H9 (cell line): ENCODE measurements at regions not wholly inside any gene's neighbourhood (a gene's known extent, or its start where the extent isn't known, plus 50 kb on each side); places are given as distances from the start of the nearest gene placed in this dataset.

ENCODE experiments used
- DNase-seq: peaks from one replicate; pipeline ENCODE4 v3.0.0-alpha.2; 2017
- H2AFZ ChIP-seq: one replicate; pipeline ENCODE4 v1.6.1; 2013; ENCODE audit warnings: mild to moderate bottlenecking, low read length, control low read depth, moderate library complexity
- H2AK5ac ChIP-seq: 2 replicates; pipeline ENCODE4 v1.6.1; 2013; ENCODE audit warnings: low read length, control low read depth, mixed read lengths; ENCODE audit not compliant: insufficient read length
- H2BK120ac ChIP-seq: one replicate; pipeline ENCODE4 v1.6.1; 2013; ENCODE audit warnings: low read depth, mild to moderate bottlenecking, low read length, control low read depth, inconsistent platforms; ENCODE audit not compliant: poor library complexity, severe bottlenecking
- H2BK12ac ChIP-seq: 2 replicates; pipeline ENCODE4 v1.6.1; 2013; ENCODE audit warnings: low read length, control low read depth, mixed read lengths, low read depth; ENCODE audit not compliant: insufficient read length
- H2BK15ac ChIP-seq: 2 replicates; pipeline ENCODE4 v1.6.1; 2013; ENCODE audit warnings: low read depth, low read length, control low read depth
- H2BK20ac ChIP-seq: one replicate; pipeline ENCODE4 v1.6.1; 2013; ENCODE audit warnings: low read depth, mild to moderate bottlenecking, low read length, control low read depth, inconsistent platforms; ENCODE audit not compliant: poor library complexity, severe bottlenecking
- H2BK5ac ChIP-seq: 2 replicates; pipeline ENCODE4 v1.6.1; 2013; ENCODE audit warnings: low read length, control low read depth, mixed read lengths; ENCODE audit not compliant: insufficient read length
- H3K14ac ChIP-seq: 2 replicates; pipeline ENCODE4 v1.6.1; 2013; ENCODE audit warnings: low read length, control low read depth; ENCODE audit not compliant: insufficient read depth
- H3K18ac ChIP-seq: 2 replicates; pipeline ENCODE4 v1.6.1; 2013; ENCODE audit warnings: low read depth, mild to moderate bottlenecking, mixed read lengths, low read length, control low read depth; ENCODE audit not compliant: insufficient read length
- H3K23ac ChIP-seq: 2 replicates; pipeline ENCODE4 v1.6.1; 2013; ENCODE audit warnings: low read length, control low read depth, mixed read lengths, low read depth; ENCODE audit not compliant: insufficient read length
- H3K23me2 ChIP-seq: 2 replicates; pipeline ENCODE4 v1.6.1; 2013; ENCODE audit warnings: low read depth, mild to moderate bottlenecking, mixed read lengths, low read length, control low read depth; ENCODE audit not compliant: insufficient read length, poor library complexity, severe bottlenecking
- H3K27ac ChIP-seq: 2 replicates; pipeline ENCODE4 v1.5.1; 2013; ENCODE audit warnings: low read length, control low read depth, mixed read lengths, low read depth; ENCODE audit not compliant: insufficient read length
- H3K27me3 ChIP-seq: 2 replicates; pipeline ENCODE4 v1.6.1; 2013; ENCODE audit warnings: low read length, control low read depth, inconsistent platforms; ENCODE audit not compliant: insufficient read depth
- H3K4ac ChIP-seq: 2 replicates; pipeline ENCODE4 v1.6.1; 2013; ENCODE audit warnings: low read depth, mild to moderate bottlenecking, control low read depth, inconsistent platforms, low read length, moderate library complexity
- H3K4me1 ChIP-seq: 2 replicates; pipeline ENCODE4 v1.6.1; 2013; ENCODE audit warnings: low read length, control low read depth, inconsistent platforms; ENCODE audit not compliant: insufficient read depth
- H3K4me2 ChIP-seq: 2 replicates; pipeline ENCODE4 v1.6.1; 2013; ENCODE audit warnings: low read length, control low read depth, mixed read lengths; ENCODE audit not compliant: insufficient read length, insufficient read depth
- H3K56ac ChIP-seq: 2 replicates; pipeline ENCODE4 v1.6.1; 2013; ENCODE audit warnings: low read depth, mild to moderate bottlenecking, mixed read lengths, low read length, control low read depth; ENCODE audit not compliant: insufficient read length
- H3K79me1 ChIP-seq: 2 replicates; pipeline ENCODE4 v1.6.1; 2013; ENCODE audit warnings: low read depth, mild to moderate bottlenecking, moderate library complexity, low read length, control low read depth, inconsistent platforms; ENCODE audit not compliant: insufficient read depth, poor library complexity, severe bottlenecking
- H3K79me2 ChIP-seq: 2 replicates; pipeline ENCODE4 v1.6.1; 2013; ENCODE audit warnings: low read length, control low read depth, inconsistent platforms; ENCODE audit not compliant: insufficient read depth
- H3K9ac ChIP-seq: 2 replicates; pipeline ENCODE4 v1.6.1; 2013; ENCODE audit warnings: low read length, control low read depth, mixed read lengths; ENCODE audit not compliant: insufficient read length; ENCODE audit errors: extremely low read depth
- H3K9me3 ChIP-seq: one replicate; pipeline ENCODE4 v1.6.1; 2013; ENCODE audit warnings: low read depth, low read length, inconsistent platforms; ENCODE audit not compliant: control insufficient read depth
- H3T11ph ChIP-seq: one replicate; pipeline ENCODE4 v1.6.1; 2013; ENCODE audit warnings: mild to moderate bottlenecking, low read length, control low read depth, inconsistent platforms
- H4K20me1 ChIP-seq: one replicate; pipeline ENCODE4 v1.6.1; 2013; ENCODE audit not compliant: control insufficient read depth, insufficient read length, insufficient read depth
- H4K5ac ChIP-seq: 2 replicates; pipeline ENCODE4 v1.6.1; 2013; ENCODE audit warnings: low read depth, mild to moderate bottlenecking, mixed read lengths, low read length, control low read depth; ENCODE audit not compliant: insufficient read length
- H4K8ac ChIP-seq: replicated peaks from 2 replicates; pipeline ENCODE4 v1.6.1; 2013; ENCODE audit warnings: low read length, control low read depth, mixed read lengths, low read depth; ENCODE audit not compliant: insufficient read length
- H4K91ac ChIP-seq: 2 replicates; pipeline ENCODE4 v1.6.1; 2013; ENCODE audit warnings: low read depth, mild to moderate bottlenecking, moderate library complexity, mixed read lengths, low read length, control low read depth; ENCODE audit not compliant: insufficient read length
- H3K27ac Mint-ChIP-seq, 3 experiments: 2 replicates in 2 of 3; 3 replicates in 1 of 3; pipeline ENCODE4 v1.8.0; 2020 to 2021; ENCODE audit warnings: mixed read lengths in 3 of 3, mild to moderate bottlenecking in 1 of 3, moderate library complexity in 1 of 3
- H3K27me3 Mint-ChIP-seq: 2 replicates; pipeline ENCODE4 v1.8.0; 2021; ENCODE audit warnings: low read depth, mild to moderate bottlenecking, moderate library complexity, mixed read lengths
- H3K36me3 Mint-ChIP-seq, 3 experiments: 2 replicates in 2 of 3; 3 replicates in 1 of 3; pipeline ENCODE4 v1.8.0; 2020 to 2021; ENCODE audit warnings: low read depth in 3 of 3, mixed read lengths in 3 of 3; ENCODE audit not compliant: insufficient read depth in 1 of 3
- H3K4me1 Mint-ChIP-seq, 2 experiments: 2 replicates each; pipeline ENCODE4 v1.8.0; 2020; ENCODE audit warnings: mixed read lengths in 2 of 2
- H3K4me3 Mint-ChIP-seq, 2 experiments: 2 replicates in 1 of 2; 3 replicates in 1 of 2; pipeline ENCODE4 v1.8.0; 2020 to 2021; ENCODE audit warnings: mild to moderate bottlenecking in 2 of 2, mixed read lengths in 2 of 2, moderate library complexity in 1 of 2
- H3K9me3 Mint-ChIP-seq, 2 experiments: 2 replicates in 1 of 2; 3 replicates in 1 of 2; pipeline ENCODE4 v1.8.0; 2020; ENCODE audit warnings: mild to moderate bottlenecking in 2 of 2, mixed read lengths in 2 of 2, moderate library complexity in 1 of 2
- WGBS: extraction: QIAGEN DNeasy Blood & Tissue Kit; methylation state at CpG from one replicate; pipeline ENCODE4 v1.1.7; 2013; ENCODE audit warnings: missing lambda C conversion rate, low lambda C conversion rate, mixed read lengths; ENCODE audit not compliant: insufficient read length; ENCODE audit errors: extremely low coverage; 5-methylcytosine and 5-hydroxymethylcytosine counted together
- TF ChIP-seq, protein P1 (sequence below): fragments of 200-600 bp; sonication (generic); conservative IDR thresholded peaks from 3 replicates; pipeline ENCODE4 v1.8.0; 2021; ENCODE audit warnings: antibody characterized with exemption, mild to moderate bottlenecking

DNA sequence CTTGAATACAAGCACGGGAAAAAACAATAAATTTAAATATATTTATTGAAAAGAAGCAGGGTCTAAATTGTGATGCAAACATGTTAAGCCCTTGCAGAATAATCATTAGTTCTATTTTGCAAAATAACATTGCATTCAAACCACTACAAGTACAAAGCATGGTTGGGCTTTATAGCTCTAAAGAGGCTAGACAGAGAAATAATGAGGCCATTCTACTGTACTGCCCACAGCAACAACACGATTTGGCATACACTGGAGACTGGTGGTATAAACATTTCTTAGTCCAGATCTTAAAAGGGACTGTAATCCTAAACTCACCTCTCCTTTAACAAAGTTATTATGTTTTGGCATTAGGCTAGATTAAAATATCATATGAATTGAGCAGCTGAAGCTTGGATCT lies 204.3 kb upstream of the LRIG1 start:
- Mint-ChIP-seq H3K9me3 (no peaks in the 10 kb centered on the region), H3K36me3 (no peaks in the 10 kb centered on the region; a peak in 1 of 7 replicates), H3K27me3 (no peaks in the 10 kb centered on the region), H3K4me3 (no peak overlapping the region), H3K27ac (no peak overlapping the region), H3K4me1 (peaks cover 5 to 13% of the 10 kb centered on the region in 2 experiments)
- H3K4ac ChIP-seq, result no peak overlapping the region
- H3K18ac ChIP-seq, result no peak overlapping the region
- no CpG with 5 or more reads among the region's 2 CpGs for WGBS
- no peak overlapping the region for H2BK15ac ChIP-seq
- no peak overlapping the region for H2BK5ac ChIP-seq
- no peak overlapping the region for H3T11ph ChIP-seq
- no peak overlapping the region for H3K27ac ChIP-seq
- H2AFZ ChIP-seq, result no peak overlapping the region
- no peak overlapping the region for H2BK20ac ChIP-seq
- no peak overlapping the region for H3K14ac ChIP-seq
- no peak overlapping the region for H4K8ac ChIP-seq
- H2BK120ac ChIP-seq, result no peak overlapping the region
- H3K4me1 ChIP-seq, result no peaks in the 10 kb centered on the region
- no peaks in the 10 kb centered on the region for H3K79me1 ChIP-seq
- H3K56ac ChIP-seq, result no peak overlapping the region
- no peaks in the 10 kb centered on the region for H3K79me2 ChIP-seq
- H2AK5ac ChIP-seq, result no peak overlapping the region
- no peaks in the 10 kb centered on the region for H3K27me3 ChIP-seq
- H4K20me1 ChIP-seq, result no peaks in the 10 kb centered on the region
- no peak overlapping the region for H3K9ac ChIP-seq
- H4K5ac ChIP-seq, result no peak overlapping the region
- TF ChIP-seq, protein P1, sequence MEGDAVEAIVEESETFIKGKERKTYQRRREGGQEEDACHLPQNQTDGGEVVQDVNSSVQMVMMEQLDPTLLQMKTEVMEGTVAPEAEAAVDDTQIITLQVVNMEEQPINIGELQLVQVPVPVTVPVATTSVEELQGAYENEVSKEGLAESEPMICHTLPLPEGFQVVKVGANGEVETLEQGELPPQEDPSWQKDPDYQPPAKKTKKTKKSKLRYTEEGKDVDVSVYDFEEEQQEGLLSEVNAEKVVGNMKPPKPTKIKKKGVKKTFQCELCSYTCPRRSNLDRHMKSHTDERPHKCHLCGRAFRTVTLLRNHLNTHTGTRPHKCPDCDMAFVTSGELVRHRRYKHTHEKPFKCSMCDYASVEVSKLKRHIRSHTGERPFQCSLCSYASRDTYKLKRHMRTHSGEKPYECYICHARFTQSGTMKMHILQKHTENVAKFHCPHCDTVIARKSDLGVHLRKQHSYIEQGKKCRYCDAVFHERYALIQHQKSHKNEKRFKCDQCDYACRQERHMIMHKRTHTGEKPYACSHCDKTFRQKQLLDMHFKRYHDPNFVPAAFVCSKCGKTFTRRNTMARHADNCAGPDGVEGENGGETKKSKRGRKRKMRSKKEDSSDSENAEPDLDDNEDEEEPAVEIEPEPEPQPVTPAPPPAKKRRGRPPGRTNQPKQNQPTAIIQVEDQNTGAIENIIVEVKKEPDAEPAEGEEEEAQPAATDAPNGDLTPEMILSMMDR, result no peak
- no peak overlapping the region for H3K23ac ChIP-seq
- H2BK12ac ChIP-seq, result no peak overlapping the region
- DNase-seq, result no peak
- H4K91ac ChIP-seq, result no peak overlapping the region
- H3K4me2 ChIP-seq, result no peak overlapping the region
- no peaks in the 10 kb centered on the region for H3K9me3 ChIP-seq
- H3K23me2 ChIP-seq, result no peaks in the 10 kb centered on the region
